Stimulated activated CD4-positive, alpha-beta T cell treated with anti-CD3 and anti-CD28 coated beads, Interleukin-4, amount 100 ng/mL, for 48 hours (primary cell): ENCODE measurements at regions not wholly inside any gene's neighbourhood (a gene's known extent, or its start where the extent isn't known, plus 50 kb on each side); places are given as distances from the start of the nearest gene placed in this dataset.

Experiments used
- DNase-seq, 2 donors: peaks; one replicate each; pipeline ENCODE4 v3.0.0-alpha.2; 2020; ENCODE audit warnings: low read depth in 2 of 2

- no peak for DNase-seq
These were observed 210.0 kb upstream of the SALL3 start for GRCh38 chr18:78769502-78770105.

- no peak for DNase-seq
These were observed 209.3 kb upstream of the SALL3 start for GRCh38 chr18:78770139-78770822.

- DNase-seq, result no peak
These were observed 208.8 kb upstream of the SALL3 start for GRCh38 chr18:78770823-78771139.

GRCh38 chr18:78771496-78772359 is 207.9 kb upstream of the SALL3 start:
- no peak for DNase-seq

DNA sequence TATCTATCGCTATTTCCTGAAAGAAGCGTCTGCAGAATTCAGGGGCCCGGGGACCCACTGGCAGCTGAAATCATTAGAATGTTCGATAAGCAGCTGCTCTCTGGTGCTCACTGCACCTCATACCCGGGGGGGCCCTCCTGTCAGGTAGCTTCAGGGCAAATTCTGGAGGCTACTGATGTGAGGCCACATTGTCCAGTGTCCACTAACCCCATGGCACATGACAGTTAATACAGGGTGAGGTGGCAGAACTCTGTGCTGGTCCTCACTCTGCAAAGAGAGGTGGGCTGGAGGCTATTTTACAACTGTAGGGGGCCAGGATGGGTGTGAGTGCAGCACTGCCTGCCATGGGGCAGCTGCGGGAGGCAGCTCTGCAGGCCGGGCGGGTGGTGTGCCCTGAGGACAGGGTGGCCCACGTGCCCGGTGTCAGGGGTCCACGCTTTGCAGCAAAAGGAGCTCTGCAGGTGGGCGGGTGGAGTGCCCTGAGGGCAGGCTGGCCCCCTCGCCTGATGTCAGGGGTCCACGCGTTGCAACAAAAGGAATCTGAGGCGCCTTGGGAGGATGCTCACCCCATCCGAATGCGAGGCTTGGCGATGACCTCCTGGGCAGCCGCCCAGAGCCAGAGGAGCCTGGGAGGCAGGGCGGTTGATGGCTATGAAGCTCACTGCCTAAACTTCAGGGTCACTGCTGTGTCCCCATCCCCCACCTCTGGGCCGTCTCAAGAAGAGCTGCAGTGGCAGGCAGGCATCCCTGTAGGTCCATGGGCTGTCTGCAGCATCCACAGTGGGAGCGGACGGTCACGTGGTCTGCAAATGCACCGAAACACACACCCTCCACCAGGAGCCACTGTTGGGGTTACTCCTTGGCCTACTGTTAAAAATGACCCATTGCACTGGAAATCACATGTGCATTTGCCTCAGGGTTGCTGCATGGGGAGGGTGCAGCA is 207.0 kb upstream of the SALL3 start:
- DNase-seq, result no peak

GRCh38 chr18:78773303-78773755 is 206.3 kb upstream of the SALL3 start:
- DNase-seq, result no peak

GRCh38 chr18:78773819-78774218 is 205.8 kb upstream of the SALL3 start:
- no peak for DNase-seq

- no peak for DNase-seq
These were observed 204.9 kb upstream of the SALL3 start for GRCh38 chr18:78774741-78775141.

DNA sequence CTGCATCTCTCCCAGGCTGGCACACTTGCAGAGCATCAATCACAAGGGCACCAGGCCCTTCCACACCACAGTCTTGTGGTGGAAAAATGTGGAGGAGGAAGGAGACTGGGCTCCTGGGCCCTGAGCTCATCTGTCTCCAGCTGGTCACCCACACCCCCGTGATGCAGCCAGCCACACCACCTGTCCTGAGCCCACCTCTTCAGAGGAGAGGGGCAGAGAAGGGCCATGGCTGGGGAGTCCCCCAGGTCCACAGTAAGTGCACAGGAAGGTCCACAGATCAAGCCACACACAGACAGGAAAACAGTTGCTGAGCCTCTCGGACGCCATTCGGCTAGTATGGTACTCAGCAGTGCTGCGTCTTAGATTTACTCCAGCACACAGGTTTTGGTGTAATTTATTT is 203.5 kb upstream of the SALL3 start:
- DNase-seq, result no peak

DNA sequence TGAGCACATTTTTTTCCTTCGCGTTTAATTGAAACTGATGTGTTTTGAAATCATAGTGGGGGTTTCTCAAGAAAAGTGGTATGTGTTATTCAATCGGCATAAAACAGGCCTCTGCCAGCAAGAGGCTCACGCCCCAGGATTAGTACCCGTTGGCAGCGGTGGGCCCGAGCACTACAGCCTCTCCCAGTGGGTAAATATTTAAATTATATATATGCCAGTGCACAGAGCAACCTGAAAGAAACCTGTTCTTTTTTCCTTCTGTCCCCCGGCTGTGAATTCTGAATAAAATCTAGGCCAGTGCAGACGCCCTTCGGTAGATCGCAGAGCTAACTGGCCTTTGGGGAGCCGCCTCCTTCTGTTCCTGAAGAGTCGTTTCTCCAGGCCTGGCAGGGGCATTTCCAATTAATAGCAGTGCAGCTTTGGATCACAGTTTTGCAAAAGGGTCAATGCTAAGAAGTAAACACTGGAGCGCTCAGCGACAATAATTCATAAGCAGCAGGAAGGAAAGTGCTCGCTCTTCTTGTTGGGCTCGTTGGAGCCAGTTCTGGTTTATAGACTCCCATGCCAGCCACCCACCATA is 202.8 kb upstream of the SALL3 start:
- DNase-seq, result no peak

DNA sequence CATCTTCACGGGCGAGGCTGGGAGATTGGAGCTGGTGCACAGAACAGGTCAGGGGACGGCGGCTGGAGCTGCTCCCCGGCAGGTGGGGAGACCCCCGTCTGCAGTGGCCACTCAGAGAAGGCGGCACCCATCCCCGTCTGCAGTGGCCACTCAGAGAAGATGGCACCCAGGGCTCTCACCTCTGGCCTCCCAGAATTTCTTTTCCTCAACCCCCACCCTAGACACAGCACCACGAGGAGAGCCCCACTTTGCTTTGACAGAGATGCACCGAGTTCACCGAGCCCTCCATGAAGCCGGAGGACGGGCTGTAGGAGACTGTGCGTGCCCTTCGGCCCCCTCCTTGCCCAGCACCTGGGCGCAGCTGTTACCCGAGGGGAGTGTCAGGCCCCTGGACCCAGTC is 201.6 kb upstream of the SALL3 start:
- DNase-seq, result no peak

GRCh38 chr18:78778651-78779050 is 201.0 kb upstream of the SALL3 start:
- DNase-seq, result no peak

- no peak for DNase-seq
These were observed 199.5 kb upstream of the SALL3 start for GRCh38 chr18:78779996-78780718.

DNA sequence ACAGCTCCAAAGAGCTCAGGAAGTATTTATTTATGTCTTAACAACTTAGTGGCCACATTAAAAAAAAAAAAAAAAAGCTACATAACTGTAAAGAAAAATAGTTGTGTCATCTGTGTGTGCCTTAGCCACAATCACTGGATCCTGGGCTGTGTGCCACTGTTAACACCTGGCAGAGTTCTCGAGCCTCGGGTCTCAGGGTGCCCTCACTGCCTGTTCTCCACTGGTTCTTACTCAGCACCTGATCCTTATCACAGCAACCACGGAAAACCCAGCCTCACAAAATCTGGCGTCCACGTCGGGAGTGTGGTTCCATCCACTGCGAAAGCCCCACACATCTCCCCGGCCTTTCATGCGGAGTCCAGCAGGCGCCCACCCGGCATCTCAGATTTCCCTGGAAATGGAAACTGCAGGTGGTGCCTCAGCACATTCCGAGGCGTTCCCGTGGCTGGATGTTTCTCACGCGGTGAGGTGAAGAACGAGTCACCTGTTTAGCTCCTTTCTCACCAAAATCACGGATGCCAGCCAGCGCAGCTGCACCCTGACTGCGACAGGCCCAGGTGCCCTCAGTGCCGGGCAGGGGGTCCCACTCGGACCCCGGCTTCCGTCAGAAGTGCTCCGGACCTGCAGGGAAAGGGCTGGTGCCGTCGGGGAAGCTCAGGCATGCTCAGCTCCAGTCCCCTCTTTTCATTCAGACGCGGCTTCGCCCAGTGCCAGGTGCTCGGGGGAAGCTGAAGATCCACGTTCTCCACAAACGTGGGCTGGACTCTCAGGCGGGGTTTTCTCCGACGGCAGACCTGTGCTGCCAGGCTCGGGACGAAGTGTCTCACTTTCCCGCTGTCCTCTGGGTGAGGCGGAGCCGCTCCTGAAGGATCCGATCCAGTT is 198.7 kb upstream of the SALL3 start:
- no peak for DNase-seq

DNA sequence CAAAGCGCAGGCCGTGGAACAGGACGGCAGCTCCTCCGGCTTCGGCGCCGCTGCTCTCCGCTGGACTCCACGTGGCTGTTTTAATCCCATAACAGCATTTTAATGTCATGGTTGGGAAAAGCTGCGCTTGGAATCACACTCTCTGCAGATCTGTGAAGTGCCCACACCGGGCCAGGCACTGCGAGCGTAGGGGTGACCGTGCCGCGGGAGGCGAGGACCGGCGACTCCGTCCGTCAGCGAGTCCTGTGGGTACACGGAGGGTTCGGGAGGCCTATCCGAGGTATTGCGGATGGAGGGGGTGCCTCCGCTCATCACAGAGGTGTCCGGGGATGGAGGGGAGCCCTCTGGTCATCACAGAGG is 198.0 kb upstream of the SALL3 start:
- DNase-seq, result no peak

- no peak for DNase-seq
These were observed 196.6 kb upstream of the SALL3 start for GRCh38 chr18:78782951-78783563.

- DNase-seq, result no peak
These were observed 196.1 kb upstream of the SALL3 start for GRCh38 chr18:78783564-78783960.

DNA sequence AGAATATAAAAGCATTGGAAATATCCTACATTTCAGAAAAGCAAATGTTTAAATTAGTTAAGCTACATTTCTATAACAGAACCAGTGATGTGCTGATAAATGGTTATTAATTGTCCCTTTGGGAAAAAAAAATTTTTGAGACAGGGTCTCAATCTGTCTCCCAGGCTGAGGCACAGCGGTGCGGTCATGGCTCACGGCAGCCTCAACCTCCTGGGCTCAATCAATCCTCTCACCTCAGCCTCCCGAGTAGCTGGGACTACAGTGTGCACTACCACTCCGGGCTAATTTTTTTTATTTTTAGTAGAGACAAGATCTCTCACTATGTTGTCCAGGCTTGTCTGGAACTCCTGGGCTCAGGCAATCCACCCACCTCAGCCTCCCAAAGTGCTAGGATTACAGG is 194.8 kb upstream of the SALL3 start:
- DNase-seq, result no peak

- no peak for DNase-seq
These were observed 193.9 kb upstream of the SALL3 start for GRCh38 chr18:78785706-78786105.
